Spleen (tissue), 7 donors: ENCODE measurements at regions not wholly inside any gene's neighbourhood (a gene's known extent, or its start where the extent isn't known, plus 50 kb on each side); places are given as distances from the start of the nearest gene placed in this dataset.

Experiments used
- CTCF ChIP-seq, 11 experiments: fragments of 200-600 bp in 7 of 11; fragments of 450-650 bp in 4 of 11; sonication (generic) in 4 of 11; IDR thresholded peaks in 8 of 11; conservative IDR thresholded peaks in 3 of 11; 1 replicate in 7 of 11; 2 replicates in 4 of 11; pipeline versions ENCODE4 v1.4.0 to v1.8.0; 2016 to 2021; ENCODE audit warnings: antibody characterized with exemption in 11 of 11, inconsistent platforms in 4 of 11, mild to moderate bottlenecking in 1 of 11
- POLR2A ChIP-seq, 3 donors: fragments of 450-650 bp; IDR thresholded peaks; one replicate each; pipeline ENCODE4 v1.5.1; 2017; ENCODE audit warnings: antibody characterized with exemption in 3 of 3, mild to moderate bottlenecking in 1 of 3
- POLR2AphosphoS5 ChIP-seq, 3 donors: sonication (generic); formaldehyde crosslinking; IDR thresholded peaks; one replicate each; pipeline ENCODE4 v1.5.1; 2017; ENCODE audit warnings: antibody characterized with exemption in 3 of 3
- donor health status: DM: no; HTN: no; CAD: no; lungs with moderate emphysema.
- donor health status: DM: no; HTN: no; CAD: no.
- donor health status: DM: no; HTN: no; CAD: no.

- TF ChIP-seq POLR2A (IDR thresholded peaks at IDR 0.05) = no peak
- TF ChIP-seq CTCF (IDR thresholded peaks at IDR 0.05 in 8 of 11, conservative IDR thresholded peaks at IDR 0.05 in 3 of 11) = no peak
- no peak for TF ChIP-seq POLR2AphosphoS5 (IDR thresholded peaks at IDR 0.05)
Measured at GRCh38 chr4:165631912-165632311, 241.1 kb upstream of the TLL1 start.
